Endothelial cell (in vitro differentiated cells): ENCODE measurements at regions not wholly inside any gene's neighbourhood (a gene's known extent, or its start where the extent isn't known, plus 50 kb on each side); places are given as distances from the start of the nearest gene placed in this dataset.
"Not testable (repeated sequence)": the region's sequence is repeated elsewhere in the genome, so short reads cannot be mapped to it uniquely, and the experiment has no call there.

Experiments used
- DNase-seq: peaks from one replicate; pipeline ENCODE4 v3.0.0; 2021; ENCODE audit warnings: low spot score
- H3K27ac Mint-ChIP-seq: one replicate; pipeline ENCODE4 v1.8.0; 2021; ENCODE audit warnings: mixed read lengths, inconsistent platforms; ENCODE audit not compliant: unreplicated experiment
- H3K27me3 Mint-ChIP-seq: one replicate; pipeline ENCODE4 v1.8.0; 2021; ENCODE audit warnings: mild to moderate bottlenecking, moderate library complexity, mixed read lengths, inconsistent platforms; ENCODE audit not compliant: unreplicated experiment
- H3K36me3 Mint-ChIP-seq: one replicate; pipeline ENCODE4 v1.8.0; 2021; ENCODE audit warnings: mild to moderate bottlenecking, low read depth, mixed read lengths, inconsistent platforms; ENCODE audit not compliant: unreplicated experiment
- H3K4me1 Mint-ChIP-seq: one replicate; pipeline ENCODE4 v1.8.0; 2021; ENCODE audit warnings: mild to moderate bottlenecking, mixed read lengths, inconsistent platforms; ENCODE audit not compliant: unreplicated experiment
- H3K4me3 Mint-ChIP-seq: one replicate; pipeline ENCODE4 v1.8.0; 2021; ENCODE audit warnings: mild to moderate bottlenecking, mixed read lengths, inconsistent platforms; ENCODE audit not compliant: unreplicated experiment
- H3K9me3 Mint-ChIP-seq: one replicate; pipeline ENCODE4 v1.8.0; 2021; ENCODE audit warnings: mixed read lengths, inconsistent platforms; ENCODE audit not compliant: unreplicated experiment
- CTCF ChIP-seq: fragments of 200-600 bp; sonication (generic); IDR thresholded peaks from one replicate; pipeline ENCODE4 v1.5.0; 2021; ENCODE audit warnings: antibody characterized with exemption; ENCODE audit not compliant: unreplicated experiment

- Mint-ChIP-seq H3K36me3 (no peaks in the 10 kb centered on the region), H3K4me3 (no peak overlapping the region), H3K27me3 (no peaks in the 10 kb centered on the region), H3K27ac (no peak overlapping the region), H3K9me3 (no peaks in the 10 kb centered on the region), H3K4me1 (peaks cover 2% of the 10 kb centered on the region)
- no peak for TF ChIP-seq CTCF
- no peak for DNase-seq
Observed at GRCh38 chr1:170445096-170445495, 86.9 kb upstream of the GORAB start.

- H3K9me3 Mint-ChIP-seq = no peaks in the 10 kb centered on the region
- H3K36me3 Mint-ChIP-seq = no peaks in the 10 kb centered on the region
- no peak for TF ChIP-seq CTCF
- H3K27ac Mint-ChIP-seq = no peak overlapping the region
- peaks cover 2% of the 10 kb centered on the region for H3K4me1 Mint-ChIP-seq
- H3K27me3 Mint-ChIP-seq = no peaks in the 10 kb centered on the region
- DNase-seq = no peak
- no peak overlapping the region for H3K4me3 Mint-ChIP-seq
Observed at GRCh38 chr1:170448661-170449158, 83.3 kb upstream of the GORAB start.

- peak; percentile 42 for DNase-seq
Observed at GRCh38 chr1:170457325-170458050, 74.5 kb upstream of the GORAB start.

GRCh38 chr1:170460001-170460400, 72.0 kb upstream of the GORAB start:
- Mint-ChIP-seq H3K9me3 (peaks cover 4% of the 10 kb centered on the region), H3K27me3 (no peaks in the 10 kb centered on the region), H3K4me3 (no peak overlapping the region), H3K27ac (no peak overlapping the region), H3K36me3 (peaks cover 11% of the 10 kb centered on the region), H3K4me1 (no peaks in the 10 kb centered on the region)
- DNase-seq = no peak
- TF ChIP-seq CTCF = no peak

More at GRCh38 chr1:170457325-170458050, 74.5 kb upstream of the GORAB start:
- H3K4me1 Mint-ChIP-seq, H3K9me3 Mint-ChIP-seq, H3K27me3 Mint-ChIP-seq, H3K27ac Mint-ChIP-seq, H3K4me3 Mint-ChIP-seq: not testable (repeated sequence)
- peaks cover 11% of the 10 kb centered on the region for H3K36me3 Mint-ChIP-seq

- Mint-ChIP-seq H3K27me3 (no peaks in the 10 kb centered on the region), H3K27ac (no peak overlapping the region), H3K9me3 (peaks cover 4% of the 10 kb centered on the region), H3K4me1 (no peaks in the 10 kb centered on the region), H3K4me3 (no peak overlapping the region), H3K36me3 (peaks cover 6% of the 10 kb centered on the region)
- no peak for TF ChIP-seq CTCF
- DNase-seq = no peak
Observed at GRCh38 chr1:170460414-170461155, 71.4 kb upstream of the GORAB start.
